ENCODE measurements at regions not wholly inside any gene's neighbourhood (a gene's known extent, or its start where the extent isn't known, plus 50 kb on each side); places are given as distances from the start of the nearest gene placed in this dataset.

GRCh38 chr3:161854232-161854771 is 357.7 kb downstream of the OTOL1 start:
- TF ChIP-seq CTCF (IDR thresholded peaks at IDR 0.05) (peak; percentile 55), EZH2 (IDR thresholded peaks at IDR 0.05) (no peak)
